Neural progenitor cell (in vitro differentiated cells): ENCODE measurements at regions not wholly inside any gene's neighbourhood (a gene's known extent, or its start where the extent isn't known, plus 50 kb on each side); places are given as distances from the start of the nearest gene placed in this dataset.

Source experiments
- EZH2phosphoT487 ChIP-seq: fragments of 200-600 bp; sonication (generic); IDR thresholded peaks from 2 replicates; pipeline ENCODE4 v1.6.1; 2017; ENCODE audit warnings: antibody characterized with exemption
- TF ChIP-seq, protein P1 (sequence below): fragments of 200-600 bp; sonication (generic); IDR thresholded peaks from 2 replicates; pipeline ENCODE4 v1.5.1; 2017; ENCODE audit warnings: antibody characterized with exemption, mild to moderate bottlenecking

DNA sequence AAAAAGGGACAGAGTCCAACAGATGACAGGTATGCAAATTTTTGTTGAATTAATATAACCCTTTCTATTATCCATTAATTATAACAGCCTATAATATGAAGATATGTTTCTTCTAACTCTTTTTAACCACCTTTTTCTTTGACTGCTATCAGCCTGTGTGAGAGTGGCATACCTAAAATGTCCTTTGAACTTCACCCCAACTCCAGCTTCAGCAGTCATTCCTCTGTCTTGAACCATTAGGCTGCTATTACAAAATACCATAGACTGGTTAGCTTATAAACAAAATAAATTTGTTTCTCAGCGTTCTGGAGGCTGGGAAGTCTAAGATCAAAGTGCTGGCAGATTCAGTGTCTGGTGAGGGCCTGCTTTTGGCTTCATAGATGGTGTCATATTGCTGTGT lies 564.6 kb upstream of the FAT3 start:
- TF ChIP-seq, protein P1, sequence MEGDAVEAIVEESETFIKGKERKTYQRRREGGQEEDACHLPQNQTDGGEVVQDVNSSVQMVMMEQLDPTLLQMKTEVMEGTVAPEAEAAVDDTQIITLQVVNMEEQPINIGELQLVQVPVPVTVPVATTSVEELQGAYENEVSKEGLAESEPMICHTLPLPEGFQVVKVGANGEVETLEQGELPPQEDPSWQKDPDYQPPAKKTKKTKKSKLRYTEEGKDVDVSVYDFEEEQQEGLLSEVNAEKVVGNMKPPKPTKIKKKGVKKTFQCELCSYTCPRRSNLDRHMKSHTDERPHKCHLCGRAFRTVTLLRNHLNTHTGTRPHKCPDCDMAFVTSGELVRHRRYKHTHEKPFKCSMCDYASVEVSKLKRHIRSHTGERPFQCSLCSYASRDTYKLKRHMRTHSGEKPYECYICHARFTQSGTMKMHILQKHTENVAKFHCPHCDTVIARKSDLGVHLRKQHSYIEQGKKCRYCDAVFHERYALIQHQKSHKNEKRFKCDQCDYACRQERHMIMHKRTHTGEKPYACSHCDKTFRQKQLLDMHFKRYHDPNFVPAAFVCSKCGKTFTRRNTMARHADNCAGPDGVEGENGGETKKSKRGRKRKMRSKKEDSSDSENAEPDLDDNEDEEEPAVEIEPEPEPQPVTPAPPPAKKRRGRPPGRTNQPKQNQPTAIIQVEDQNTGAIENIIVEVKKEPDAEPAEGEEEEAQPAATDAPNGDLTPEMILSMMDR: no peak
- no peak for TF ChIP-seq EZH2phosphoT487
